SKM-1 (cell line): ENCODE measurements at regions not wholly inside any gene's neighbourhood (a gene's known extent, or its start where the extent isn't known, plus 50 kb on each side); places are given as distances from the start of the nearest gene placed in this dataset.

ENCODE experiments used
- DNase-seq: peaks from one replicate; lab custom pipeline; 2025; ENCODE audit not compliant: unreplicated experiment; lab: John Stamatoyannopoulos, UW

GRCh38 chr20:50242548-50242862 is 51.9 kb downstream of the CEBPB start:
- DNase-seq: no peak

GRCh38 chr20:50242863-50243609 is 52.4 kb downstream of the CEBPB start:
- no peak for DNase-seq

DNA sequence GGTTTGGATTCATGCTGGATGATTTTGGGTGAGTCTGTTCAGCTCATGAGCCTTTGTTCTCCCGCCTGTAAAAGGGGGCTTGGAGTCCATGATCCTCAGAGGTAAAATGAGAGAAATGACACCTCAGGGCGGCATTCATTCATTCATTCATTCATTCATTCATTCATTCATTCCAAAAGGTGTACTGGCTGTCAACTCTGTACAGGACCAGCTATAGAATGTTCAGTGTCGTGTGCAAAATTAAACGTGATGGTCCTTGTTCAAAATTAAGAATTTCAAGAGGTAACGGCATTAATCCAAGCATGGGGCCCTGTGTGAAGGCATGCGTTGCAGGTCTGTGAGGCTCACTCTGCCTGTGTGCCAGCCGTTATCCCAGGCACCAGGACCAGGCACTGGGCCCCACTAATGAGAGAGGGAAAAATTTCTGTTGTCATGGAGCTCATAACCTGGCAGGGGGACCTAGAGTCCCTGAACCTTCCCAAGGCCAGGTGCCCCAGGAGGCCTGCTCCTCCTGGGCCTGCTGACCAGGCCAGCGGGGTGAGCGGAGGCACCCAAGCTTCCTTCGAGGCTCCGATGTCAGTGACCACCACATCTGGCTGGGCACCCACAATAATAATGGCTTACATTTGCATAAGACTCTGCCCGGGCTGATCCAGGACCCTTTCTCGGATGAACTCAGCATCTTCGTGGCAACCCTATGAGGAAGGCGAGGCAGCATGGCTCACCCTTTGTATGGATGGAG is 53.2 kb downstream of the CEBPB start:
- DNase-seq: no peak

DNA sequence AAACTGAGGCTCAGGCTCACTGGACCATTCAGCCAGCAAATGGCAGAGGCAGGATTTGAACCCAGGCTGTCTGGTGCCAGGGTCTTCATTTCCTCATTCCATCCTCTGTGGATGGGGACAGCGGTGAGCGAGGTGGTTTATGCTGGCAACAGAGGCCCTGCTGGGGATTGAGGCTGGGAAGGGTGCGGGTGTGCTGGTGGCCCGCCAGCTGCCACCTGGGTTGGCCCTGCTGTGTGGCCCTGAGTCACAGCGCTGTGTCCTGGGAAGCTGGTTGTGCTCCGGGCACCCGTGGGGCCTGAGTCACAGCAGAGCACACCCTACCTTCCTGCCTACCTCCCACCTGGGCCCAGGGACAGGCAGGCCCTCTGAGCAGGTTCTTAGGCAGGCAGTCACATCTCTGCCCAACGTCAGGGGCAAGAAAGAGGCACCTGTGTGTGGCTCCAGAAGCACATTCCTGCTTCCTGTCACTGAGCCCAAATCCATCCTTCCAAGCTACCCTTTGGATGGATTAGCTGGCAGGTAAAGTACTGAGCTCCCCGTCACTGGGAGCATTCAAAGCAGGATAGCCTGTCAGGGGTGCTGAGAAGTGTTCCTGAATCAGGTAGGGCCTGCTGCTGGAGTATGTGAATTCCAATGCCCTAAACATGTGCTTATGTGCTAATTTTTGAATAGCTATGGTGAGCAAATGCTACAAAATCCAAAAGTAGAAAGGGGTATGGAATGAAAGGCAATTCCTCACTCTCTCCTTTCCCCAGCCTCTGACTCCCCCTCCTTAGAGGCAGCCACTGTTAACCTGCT is 53.9 kb downstream of the CEBPB start:
- no peak for DNase-seq

DNA sequence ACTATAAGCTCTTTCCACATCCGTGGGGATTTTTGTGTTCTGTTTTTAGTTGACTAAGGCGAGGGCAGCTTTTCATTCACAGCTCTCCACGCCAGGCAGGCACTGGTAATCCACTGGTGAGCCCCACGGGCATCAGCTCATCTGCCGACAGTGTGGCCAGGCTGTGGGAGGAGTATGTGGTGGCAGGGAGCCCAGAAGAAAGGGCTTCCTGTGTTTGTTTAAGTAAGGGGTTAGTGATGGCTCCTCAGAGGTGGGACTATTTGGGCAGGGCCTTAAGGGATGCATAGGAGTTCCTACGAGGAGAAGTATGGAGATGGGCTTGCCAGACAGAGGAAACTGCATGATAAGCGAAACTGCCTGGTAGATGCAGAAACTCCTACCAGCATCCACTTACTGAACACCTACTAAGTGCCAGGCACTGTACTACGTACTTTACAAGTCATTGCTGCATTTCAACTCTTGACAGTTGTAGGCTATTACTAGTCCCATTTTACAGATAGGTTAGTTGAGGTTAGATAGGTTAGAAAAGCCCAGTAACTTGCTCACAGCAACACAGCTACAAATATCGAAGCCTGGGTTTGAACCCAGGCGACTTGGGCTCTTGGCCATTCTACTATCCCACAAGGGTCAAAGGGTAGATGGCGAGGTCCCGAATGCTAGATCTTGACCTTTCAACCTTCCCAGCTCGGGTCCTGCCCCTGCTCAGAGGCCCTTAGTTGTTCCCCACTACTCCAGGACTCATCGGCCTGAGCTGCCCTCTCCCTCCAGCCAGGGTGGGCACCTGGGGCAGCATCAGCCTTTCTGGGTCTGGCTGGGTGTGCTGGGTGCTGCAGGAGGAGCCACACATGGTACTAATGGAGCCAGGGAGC is 55.1 kb downstream of the CEBPB start:
- no peak for DNase-seq

- DNase-seq: no peak
Observed at GRCh38 chr20:50246367-50247195, 56.0 kb downstream of the CEBPB start.

- DNase-seq: no peak
Observed at GRCh38 chr20:50247196-50248094, 56.8 kb downstream of the CEBPB start.

DNA sequence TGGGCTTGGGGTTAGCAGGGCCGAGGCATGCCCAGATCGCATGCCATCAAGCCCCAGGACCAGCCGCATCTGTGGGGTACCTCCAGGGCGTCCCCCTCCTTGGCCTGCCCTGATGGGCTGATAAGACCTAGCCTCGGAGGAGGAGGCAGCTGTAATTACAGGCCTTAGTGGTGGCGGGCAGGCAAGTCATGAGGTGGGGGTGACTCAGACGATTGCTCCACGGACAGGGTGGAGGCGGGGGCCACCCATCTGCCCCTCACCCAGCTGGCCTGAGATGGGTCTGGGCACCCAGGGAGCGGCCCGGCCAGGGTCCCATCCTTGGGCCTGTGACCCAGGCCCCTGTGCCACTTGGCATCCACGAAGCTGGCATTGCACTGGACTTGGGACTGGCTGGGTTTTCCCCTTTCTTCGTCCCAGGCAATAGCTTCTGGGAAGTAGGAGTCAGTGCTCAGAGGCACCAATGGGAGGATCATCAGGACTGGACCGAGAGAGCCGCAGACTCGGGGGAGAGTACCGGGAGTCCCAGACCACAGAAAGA is 57.5 kb downstream of the CEBPB start:
- no peak for DNase-seq

GRCh38 chr20:50249447-50250388 is 59.1 kb downstream of the CEBPB start:
- no peak for DNase-seq

DNA sequence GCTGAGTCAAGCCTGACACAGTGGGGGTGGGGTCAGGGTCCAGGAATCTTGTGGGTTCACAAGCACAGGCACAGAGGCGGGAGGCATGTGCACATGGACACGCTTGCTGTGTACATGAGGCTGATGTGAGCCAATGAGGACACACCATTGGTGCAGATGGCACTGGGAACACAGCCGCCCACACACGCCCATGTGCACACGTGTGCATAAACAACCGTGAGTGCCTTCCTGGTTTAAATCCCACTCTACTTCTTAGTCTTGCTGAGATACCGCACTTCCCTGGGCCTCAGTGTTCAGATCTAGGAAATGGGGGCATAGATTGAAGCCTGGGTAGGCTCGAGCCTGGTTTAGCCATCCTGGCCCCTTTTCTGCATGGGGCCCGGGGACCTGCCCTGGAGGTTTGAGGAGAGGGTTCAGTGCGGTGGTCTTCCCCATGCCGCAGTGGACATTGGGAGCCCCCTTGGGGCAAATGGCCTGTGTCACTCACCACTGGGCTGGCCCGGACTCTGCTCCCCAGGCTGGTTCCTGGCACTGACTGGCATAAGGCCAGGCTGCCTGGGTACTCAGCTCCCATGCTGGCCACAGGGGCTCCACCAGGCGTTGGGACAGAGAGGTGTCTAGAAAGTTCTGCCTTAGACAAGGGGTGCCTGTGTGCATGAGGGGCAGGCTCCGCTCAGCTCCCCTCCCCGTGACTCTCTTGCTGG is 60.2 kb downstream of the CEBPB start:
- no peak for DNase-seq

GRCh38 chr20:50251383-50251748 is 60.7 kb downstream of the CEBPB start:
- no peak for DNase-seq

DNA sequence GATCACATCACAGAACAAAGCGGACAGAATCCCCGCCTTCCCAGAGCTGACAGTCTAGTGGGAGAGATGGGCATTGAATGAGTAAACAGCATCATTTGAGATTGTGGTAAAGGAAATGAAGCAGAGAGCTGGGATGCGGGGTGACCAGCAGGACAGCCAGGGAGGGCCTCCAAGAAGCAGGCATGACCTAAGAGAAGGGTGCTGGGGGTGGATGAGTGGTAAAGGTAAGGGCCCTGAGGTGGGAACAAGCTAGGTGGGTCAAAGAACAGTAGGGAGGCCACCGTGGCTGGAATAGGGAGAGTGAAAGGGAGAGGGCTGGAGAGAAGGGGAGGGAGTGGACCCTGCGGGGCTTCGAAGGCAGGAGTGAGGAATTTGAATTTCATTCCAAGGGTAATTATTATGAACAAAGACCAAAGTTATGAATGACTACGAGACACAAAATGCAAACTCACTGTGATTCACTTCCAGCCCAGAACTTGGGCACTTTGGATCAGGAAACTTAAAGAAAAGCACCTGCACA is 61.4 kb downstream of the CEBPB start:
- no peak for DNase-seq

DNA sequence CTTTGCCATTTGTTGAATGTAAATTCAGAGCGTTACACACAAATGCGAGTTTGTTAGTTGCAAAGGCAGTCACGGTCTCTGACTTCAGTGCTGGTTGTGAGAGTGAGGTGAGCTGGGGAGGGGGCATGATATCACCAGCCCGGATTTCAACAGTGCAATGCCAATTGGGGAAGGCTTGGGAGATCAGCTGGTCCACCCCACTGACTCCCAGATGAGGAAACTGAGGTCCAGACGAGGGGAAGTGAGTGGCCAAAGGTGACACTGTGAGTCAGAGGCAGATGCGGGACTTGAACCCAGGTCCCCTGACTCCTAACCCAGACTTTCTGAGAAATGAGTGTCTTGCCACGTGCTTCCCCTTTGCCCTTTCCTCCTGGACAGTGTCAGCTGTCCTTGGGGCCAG is 62.1 kb downstream of the CEBPB start:
- DNase-seq: no peak

- no peak for DNase-seq
Observed at GRCh38 chr20:50253101-50253500, 62.5 kb downstream of the CEBPB start.

GRCh38 chr20:50254466-50255079 is 63.9 kb downstream of the CEBPB start:
- DNase-seq: no peak

GRCh38 chr20:50256577-50256976 is 65.9 kb downstream of the CEBPB start:
- no peak for DNase-seq

GRCh38 chr20:50257860-50258259 is 67.2 kb downstream of the CEBPB start:
- DNase-seq: no peak
